ENCODE measurements at regions not wholly inside any gene's neighbourhood (a gene's known extent, or its start where the extent isn't known, plus 50 kb on each side); places are given as distances from the start of the nearest gene placed in this dataset.

- TF ChIP-seq CTCF (IDR thresholded peaks at IDR 0.05; ENCODE audit: unreplicated experiment) = no peak
- Mint-ChIP-seq H3K27ac (ENCODE audit: unreplicated experiment) (no peak overlapping the region), H3K36me3 (ENCODE audit: low read depth, unreplicated experiment) (no peaks in the 10 kb centered on the region), H3K4me3 (ENCODE audit: unreplicated experiment) (no peak overlapping the region), H3K27me3 (ENCODE audit: unreplicated experiment) (peaks cover 3% of the 10 kb centered on the region), H3K9me3 (ENCODE audit: unreplicated experiment) (no peaks in the 10 kb centered on the region), H3K4me1 (ENCODE audit: unreplicated experiment) (peaks cover 20% of the 10 kb centered on the region)
- DNase-seq (ENCODE audit: low spot score) = no peak
Observed at GRCh38 chr4:35943606-35944005, 300.7 kb downstream of the ARAP2 start.

GRCh38 chr4:35948171-35948570, 296.1 kb downstream of the ARAP2 start:
- Mint-ChIP-seq H3K36me3 (ENCODE audit: low read depth, unreplicated experiment) (no peaks in the 10 kb centered on the region), H3K4me1 (ENCODE audit: unreplicated experiment) (no peaks in the 10 kb centered on the region), H3K27ac (ENCODE audit: unreplicated experiment) (no peak overlapping the region), H3K4me3 (ENCODE audit: unreplicated experiment) (no peak overlapping the region), H3K27me3 (ENCODE audit: unreplicated experiment) (peaks cover 3% of the 10 kb centered on the region), H3K9me3 (ENCODE audit: unreplicated experiment) (no peaks in the 10 kb centered on the region)
- TF ChIP-seq CTCF (IDR thresholded peaks at IDR 0.05; ENCODE audit: unreplicated experiment) = no peak
- no peak for DNase-seq (ENCODE audit: low spot score)

- no peaks in the 10 kb centered on the region for H3K36me3 Mint-ChIP-seq (ENCODE audit: low read depth, unreplicated experiment)
- no peak for DNase-seq (ENCODE audit: low spot score)
- H3K4me1 Mint-ChIP-seq (ENCODE audit: unreplicated experiment) = no peaks in the 10 kb centered on the region
- no peaks in the 10 kb centered on the region for H3K27me3 Mint-ChIP-seq (ENCODE audit: unreplicated experiment)
- H3K4me3 Mint-ChIP-seq (ENCODE audit: unreplicated experiment) = no peak overlapping the region
- H3K27ac Mint-ChIP-seq (ENCODE audit: unreplicated experiment) = no peak overlapping the region
- no peak for TF ChIP-seq CTCF (IDR thresholded peaks at IDR 0.05; ENCODE audit: unreplicated experiment)
- H3K9me3 Mint-ChIP-seq (ENCODE audit: unreplicated experiment) = no peaks in the 10 kb centered on the region
Observed at GRCh38 chr4:35950442-35950841, 293.9 kb downstream of the ARAP2 start.

GRCh38 chr4:35952751-35953150, 291.6 kb downstream of the ARAP2 start:
- Mint-ChIP-seq H3K4me1 (ENCODE audit: unreplicated experiment) (no peaks in the 10 kb centered on the region), H3K36me3 (ENCODE audit: low read depth, unreplicated experiment) (no peaks in the 10 kb centered on the region), H3K27ac (ENCODE audit: unreplicated experiment) (no peak overlapping the region), H3K9me3 (ENCODE audit: unreplicated experiment) (no peaks in the 10 kb centered on the region), H3K4me3 (ENCODE audit: unreplicated experiment) (no peak overlapping the region), H3K27me3 (ENCODE audit: unreplicated experiment) (no peaks in the 10 kb centered on the region)
- TF ChIP-seq CTCF (IDR thresholded peaks at IDR 0.05; ENCODE audit: unreplicated experiment) = no peak
- DNase-seq (ENCODE audit: low spot score) = no peak

GRCh38 chr4:35963383-35963782, 280.9 kb downstream of the ARAP2 start:
- Mint-ChIP-seq H3K27me3 (ENCODE audit: unreplicated experiment) (no peaks in the 10 kb centered on the region), H3K36me3 (ENCODE audit: low read depth, unreplicated experiment) (no peaks in the 10 kb centered on the region), H3K27ac (ENCODE audit: unreplicated experiment) (no peak overlapping the region), H3K4me3 (ENCODE audit: unreplicated experiment) (no peak overlapping the region), H3K9me3 (ENCODE audit: unreplicated experiment) (no peaks in the 10 kb centered on the region), H3K4me1 (ENCODE audit: unreplicated experiment) (no peaks in the 10 kb centered on the region)
- TF ChIP-seq CTCF (IDR thresholded peaks at IDR 0.05; ENCODE audit: unreplicated experiment) = no peak
- DNase-seq (ENCODE audit: low spot score) = no peak

Data from endothelial cell (in vitro differentiated cells).